Neural crest cell (in vitro differentiated cells): ENCODE measurements at regions not wholly inside any gene's neighbourhood (a gene's known extent, or its start where the extent isn't known, plus 50 kb on each side); places are given as distances from the start of the nearest gene placed in this dataset.

Source experiments
- DNase-seq: peaks from one replicate; pipeline ENCODE4 v3.0.0; 2021; ENCODE audit warnings: low read depth, mixed read lengths, low spot score
- H3K27ac Mint-ChIP-seq: one replicate; pipeline ENCODE4 v1.8.0; 2021; ENCODE audit warnings: mild to moderate bottlenecking, mixed read lengths; ENCODE audit not compliant: unreplicated experiment
- H3K27me3 Mint-ChIP-seq: 2 replicates; pipeline ENCODE4 v1.8.0; 2021; ENCODE audit warnings: low read depth, mild to moderate bottlenecking, mixed read lengths
- H3K36me3 Mint-ChIP-seq: 2 replicates; pipeline ENCODE4 v1.8.0; 2021; ENCODE audit warnings: low read depth, mild to moderate bottlenecking, mixed read lengths
- H3K4me1 Mint-ChIP-seq: 2 replicates; pipeline ENCODE4 v1.8.0; 2021; ENCODE audit warnings: mixed read lengths
- H3K4me3 Mint-ChIP-seq: one replicate; pipeline ENCODE4 v1.8.0; 2021; ENCODE audit warnings: mild to moderate bottlenecking, mixed read lengths
- H3K9me3 Mint-ChIP-seq: 2 replicates; pipeline ENCODE4 v1.8.0; 2021; ENCODE audit warnings: mixed read lengths
- TF ChIP-seq, protein P1 (sequence below): fragments of 200-600 bp; sonication (generic); conservative IDR thresholded peaks from 2 replicates; pipeline ENCODE4 v1.5.0; 2021; ENCODE audit warnings: antibody characterized with exemption, mild to moderate bottlenecking

DNA sequence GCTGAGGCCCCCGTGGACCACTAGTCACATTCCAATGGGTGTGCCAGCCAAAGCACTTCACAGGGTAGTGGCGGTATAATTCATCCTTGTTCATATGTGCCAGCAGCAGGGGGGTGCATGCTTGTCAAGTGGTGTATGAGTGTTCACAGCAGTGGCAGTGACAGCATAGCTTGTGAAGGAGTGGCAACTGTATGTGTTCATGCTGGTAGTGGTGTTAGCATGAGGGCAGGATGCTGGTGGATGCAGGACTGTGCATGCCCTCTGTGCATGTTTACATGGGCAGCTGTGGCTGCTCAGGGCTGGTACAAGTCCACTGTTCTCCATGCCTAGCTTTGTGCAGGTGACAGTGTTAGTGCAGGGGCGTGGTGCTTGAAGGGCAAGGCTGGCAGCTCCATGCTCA lies 253.4 kb upstream of the DMAC1 start:
- no peak for DNase-seq
- peaks cover 20% of the 10 kb centered on the region for H3K9me3 Mint-ChIP-seq
- TF ChIP-seq, protein P1, sequence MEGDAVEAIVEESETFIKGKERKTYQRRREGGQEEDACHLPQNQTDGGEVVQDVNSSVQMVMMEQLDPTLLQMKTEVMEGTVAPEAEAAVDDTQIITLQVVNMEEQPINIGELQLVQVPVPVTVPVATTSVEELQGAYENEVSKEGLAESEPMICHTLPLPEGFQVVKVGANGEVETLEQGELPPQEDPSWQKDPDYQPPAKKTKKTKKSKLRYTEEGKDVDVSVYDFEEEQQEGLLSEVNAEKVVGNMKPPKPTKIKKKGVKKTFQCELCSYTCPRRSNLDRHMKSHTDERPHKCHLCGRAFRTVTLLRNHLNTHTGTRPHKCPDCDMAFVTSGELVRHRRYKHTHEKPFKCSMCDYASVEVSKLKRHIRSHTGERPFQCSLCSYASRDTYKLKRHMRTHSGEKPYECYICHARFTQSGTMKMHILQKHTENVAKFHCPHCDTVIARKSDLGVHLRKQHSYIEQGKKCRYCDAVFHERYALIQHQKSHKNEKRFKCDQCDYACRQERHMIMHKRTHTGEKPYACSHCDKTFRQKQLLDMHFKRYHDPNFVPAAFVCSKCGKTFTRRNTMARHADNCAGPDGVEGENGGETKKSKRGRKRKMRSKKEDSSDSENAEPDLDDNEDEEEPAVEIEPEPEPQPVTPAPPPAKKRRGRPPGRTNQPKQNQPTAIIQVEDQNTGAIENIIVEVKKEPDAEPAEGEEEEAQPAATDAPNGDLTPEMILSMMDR = no peak
- no peak overlapping the region for H3K27ac Mint-ChIP-seq
- no peak overlapping the region for H3K4me3 Mint-ChIP-seq
- peaks cover 15% of the 10 kb centered on the region for H3K36me3 Mint-ChIP-seq
- H3K4me1 Mint-ChIP-seq = no peaks in the 10 kb centered on the region
- H3K27me3 Mint-ChIP-seq = no peaks in the 10 kb centered on the region

DNA sequence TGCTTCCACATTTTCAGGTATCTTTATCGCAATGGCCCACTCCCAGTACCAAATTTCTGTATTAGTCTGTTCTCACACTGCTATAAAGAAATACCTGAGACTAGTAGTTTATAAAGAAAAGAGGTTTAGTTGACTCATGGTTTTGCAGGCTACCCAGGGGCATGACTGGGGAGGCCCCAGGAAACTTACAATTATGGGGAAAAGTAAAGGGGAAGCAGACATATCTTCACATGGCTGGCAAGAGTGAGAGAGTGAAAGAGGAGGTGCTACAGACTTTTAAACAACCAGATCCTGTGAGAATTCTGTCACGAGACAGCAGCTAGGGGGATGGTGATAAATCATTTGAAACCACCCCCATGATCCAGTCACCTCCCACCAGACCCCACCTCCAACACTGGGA lies 238.2 kb upstream of the DMAC1 start:
- no peak for DNase-seq
- Mint-ChIP-seq H3K27ac (no peak overlapping the region), H3K27me3 (no peaks in the 10 kb centered on the region), H3K9me3 (peaks cover 25% of the 10 kb centered on the region), H3K4me3 (no peak overlapping the region), H3K36me3 (peaks cover 19% of the 10 kb centered on the region), H3K4me1 (peaks cover 7% of the 10 kb centered on the region)
- TF ChIP-seq, protein P1 = no peak

DNA sequence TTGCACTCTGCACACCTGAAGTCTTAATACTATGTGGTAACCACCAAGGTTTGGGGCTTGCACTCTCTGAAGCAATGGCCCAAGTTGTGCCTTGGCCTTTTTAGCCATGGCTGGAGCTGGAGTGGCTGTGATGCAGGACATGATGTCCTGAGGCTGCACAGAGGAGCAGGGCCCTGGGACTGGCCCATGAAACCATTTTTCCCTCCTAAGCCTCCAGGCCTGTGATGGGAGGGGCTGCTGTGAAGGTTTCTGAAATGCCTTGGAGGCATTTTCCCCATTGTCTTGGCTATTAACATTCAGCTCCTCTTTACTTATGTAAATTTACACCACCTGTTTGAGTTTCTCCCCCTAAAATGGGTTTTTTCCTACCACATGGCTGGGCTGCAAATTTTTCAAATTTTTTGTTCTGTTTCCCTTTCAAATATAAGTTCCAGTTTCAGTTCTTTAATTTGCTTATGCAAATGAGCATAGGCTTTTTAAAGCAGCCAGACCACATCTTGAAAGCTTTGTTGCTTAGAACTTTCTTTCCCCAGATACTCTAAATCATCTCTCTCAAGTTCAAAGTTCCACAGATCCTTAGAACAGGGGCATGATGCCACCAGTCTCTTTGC lies 237.4 kb upstream of the DMAC1 start:
- H3K27ac Mint-ChIP-seq = no peak overlapping the region
- no peaks in the 10 kb centered on the region for H3K27me3 Mint-ChIP-seq
- no peak for DNase-seq
- TF ChIP-seq, protein P1 = no peak
- no peak overlapping the region for H3K4me3 Mint-ChIP-seq
- peaks cover 25% of the 10 kb centered on the region for H3K9me3 Mint-ChIP-seq
- peaks cover 10% of the 10 kb centered on the region for H3K4me1 Mint-ChIP-seq
- H3K36me3 Mint-ChIP-seq = peaks cover 19% of the 10 kb centered on the region

DNA sequence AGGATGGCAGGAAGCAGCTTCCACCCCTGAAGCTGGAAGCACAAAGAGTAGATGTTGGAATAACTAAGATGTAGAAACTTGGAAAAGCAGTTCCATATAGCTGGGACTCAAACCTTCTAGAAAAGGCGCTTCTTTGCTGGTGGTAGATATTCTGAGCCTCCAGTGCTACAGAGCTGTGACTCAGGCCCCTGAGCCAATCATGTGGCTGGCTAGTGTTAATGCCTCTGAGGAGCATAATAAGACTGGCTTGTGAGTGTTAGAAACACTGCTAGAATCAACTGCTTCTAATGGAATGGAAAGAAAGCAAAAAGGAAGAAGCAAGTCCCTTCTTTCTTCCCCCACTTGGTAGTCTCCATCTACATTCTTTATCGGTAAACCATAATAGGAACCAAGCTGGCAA lies 234.2 kb upstream of the DMAC1 start:
- peaks cover 11% of the 10 kb centered on the region for H3K36me3 Mint-ChIP-seq
- H3K27ac Mint-ChIP-seq = no peak overlapping the region
- TF ChIP-seq, protein P1 = no peak
- peaks cover 10% of the 10 kb centered on the region for H3K4me1 Mint-ChIP-seq
- peaks cover 9% of the 10 kb centered on the region for H3K9me3 Mint-ChIP-seq
- H3K4me3 Mint-ChIP-seq = no peak overlapping the region
- DNase-seq = no peak
- no peaks in the 10 kb centered on the region for H3K27me3 Mint-ChIP-seq

DNA sequence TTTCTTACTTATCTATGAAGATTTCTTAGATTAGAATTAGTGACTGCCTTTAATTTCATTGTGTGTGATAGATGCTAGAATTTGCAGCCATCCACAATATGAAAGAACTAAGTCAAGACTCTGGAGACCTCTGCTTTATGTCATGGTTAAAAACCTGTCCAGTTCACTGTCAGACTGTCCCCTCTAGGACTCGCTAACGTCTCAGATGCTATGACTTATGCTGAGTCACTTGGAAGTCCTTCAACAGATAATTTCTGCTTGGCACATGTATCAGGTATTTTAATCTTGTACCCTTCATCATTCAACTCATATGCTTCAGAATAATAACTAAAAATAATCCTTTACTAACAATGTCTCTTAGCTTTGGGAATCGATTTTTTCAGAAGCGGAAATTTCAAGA lies 230.5 kb upstream of the DMAC1 start:
- Mint-ChIP-seq H3K27me3 (no peaks in the 10 kb centered on the region), H3K27ac (no peak overlapping the region), H3K9me3 (no peaks in the 10 kb centered on the region), H3K36me3 (no peaks in the 10 kb centered on the region), H3K4me3 (no peak overlapping the region), H3K4me1 (peaks cover 22% of the 10 kb centered on the region)
- TF ChIP-seq, protein P1 = no peak
- no peak for DNase-seq
